Type B pancreatic cell (in vitro differentiated cells): ENCODE measurements at regions not wholly inside any gene's neighbourhood (a gene's known extent, or its start where the extent isn't known, plus 50 kb on each side); places are given as distances from the start of the nearest gene placed in this dataset.

Experiments
- DNase-seq: peaks from one replicate; pipeline ENCODE4 v3.0.0; 2021; ENCODE audit warnings: mixed read lengths; ENCODE audit not compliant: unreplicated experiment; ENCODE audit errors: extremely low spot score
- H3K27ac Mint-ChIP-seq: 2 replicates; pipeline ENCODE4 v1.8.0; 2021; ENCODE audit warnings: mild to moderate bottlenecking, mixed read lengths
- H3K27me3 Mint-ChIP-seq: 2 replicates; pipeline ENCODE4 v1.8.0; 2021; ENCODE audit warnings: mixed read lengths
- H3K36me3 Mint-ChIP-seq: 2 replicates; pipeline ENCODE4 v1.8.0; 2021; ENCODE audit warnings: mixed read lengths
- H3K4me1 Mint-ChIP-seq: one replicate; pipeline ENCODE4 v1.8.0; 2021; ENCODE audit warnings: mixed read lengths; ENCODE audit not compliant: unreplicated experiment
- H3K4me3 Mint-ChIP-seq: 2 replicates; pipeline ENCODE4 v1.8.0; 2021; ENCODE audit warnings: mild to moderate bottlenecking, mixed read lengths
- H3K9me3 Mint-ChIP-seq: 2 replicates; pipeline ENCODE4 v1.8.0; 2021; ENCODE audit warnings: mixed read lengths
- TF ChIP-seq, protein P1 (sequence below): fragments of 200-600 bp; sonication (generic); conservative IDR thresholded peaks from 2 replicates; pipeline ENCODE4 v1.5.0; 2021; ENCODE audit warnings: antibody characterized with exemption, mild to moderate bottlenecking

DNA sequence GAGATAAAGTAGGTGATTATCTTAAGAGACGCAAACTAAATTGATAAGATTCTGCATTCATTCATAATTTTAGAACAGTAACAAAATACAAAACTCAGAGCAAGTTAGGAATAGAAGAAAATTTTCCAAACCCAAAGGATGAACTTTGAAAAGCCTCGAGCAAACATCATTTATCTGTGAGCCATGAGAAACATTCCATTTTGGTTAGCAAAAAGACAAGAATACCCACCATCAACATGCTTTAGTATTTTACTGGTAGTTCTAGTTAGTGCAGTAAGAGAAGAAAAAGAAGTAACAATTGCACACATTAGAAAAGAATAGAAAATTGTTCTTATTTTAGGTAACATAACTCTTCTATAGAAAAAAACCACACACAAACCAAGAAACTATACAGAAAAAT is 291.3 kb upstream of the TCF4 start:
- no peak overlapping the region for H3K27ac Mint-ChIP-seq
- H3K4me1 Mint-ChIP-seq, result peaks cover 13% of the 10 kb centered on the region
- no peak for DNase-seq
- H3K27me3 Mint-ChIP-seq, result no peaks in the 10 kb centered on the region
- TF ChIP-seq, protein P1, sequence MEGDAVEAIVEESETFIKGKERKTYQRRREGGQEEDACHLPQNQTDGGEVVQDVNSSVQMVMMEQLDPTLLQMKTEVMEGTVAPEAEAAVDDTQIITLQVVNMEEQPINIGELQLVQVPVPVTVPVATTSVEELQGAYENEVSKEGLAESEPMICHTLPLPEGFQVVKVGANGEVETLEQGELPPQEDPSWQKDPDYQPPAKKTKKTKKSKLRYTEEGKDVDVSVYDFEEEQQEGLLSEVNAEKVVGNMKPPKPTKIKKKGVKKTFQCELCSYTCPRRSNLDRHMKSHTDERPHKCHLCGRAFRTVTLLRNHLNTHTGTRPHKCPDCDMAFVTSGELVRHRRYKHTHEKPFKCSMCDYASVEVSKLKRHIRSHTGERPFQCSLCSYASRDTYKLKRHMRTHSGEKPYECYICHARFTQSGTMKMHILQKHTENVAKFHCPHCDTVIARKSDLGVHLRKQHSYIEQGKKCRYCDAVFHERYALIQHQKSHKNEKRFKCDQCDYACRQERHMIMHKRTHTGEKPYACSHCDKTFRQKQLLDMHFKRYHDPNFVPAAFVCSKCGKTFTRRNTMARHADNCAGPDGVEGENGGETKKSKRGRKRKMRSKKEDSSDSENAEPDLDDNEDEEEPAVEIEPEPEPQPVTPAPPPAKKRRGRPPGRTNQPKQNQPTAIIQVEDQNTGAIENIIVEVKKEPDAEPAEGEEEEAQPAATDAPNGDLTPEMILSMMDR, result no peak
- peaks cover 7% of the 10 kb centered on the region for H3K9me3 Mint-ChIP-seq
- peaks cover 6% of the 10 kb centered on the region for H3K36me3 Mint-ChIP-seq
- no peak overlapping the region for H3K4me3 Mint-ChIP-seq

DNA sequence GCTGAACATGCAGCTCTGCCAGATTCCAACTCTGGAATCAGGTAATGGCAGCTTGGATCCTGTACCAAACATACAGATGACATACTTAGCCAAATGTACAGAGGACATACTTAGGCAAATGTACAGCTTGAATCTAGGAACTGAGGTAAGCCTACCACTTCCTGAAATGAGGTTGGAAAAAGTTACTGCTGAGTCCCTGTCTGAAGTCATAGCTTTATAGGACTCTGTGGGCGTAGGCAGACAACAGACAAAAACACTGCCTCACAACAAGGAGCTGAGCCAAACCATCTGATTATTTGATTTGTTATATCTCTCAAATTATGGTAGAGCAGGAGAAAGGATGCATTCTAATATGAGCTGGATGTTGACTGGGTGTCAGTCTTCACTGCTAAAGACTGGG is 290.2 kb upstream of the TCF4 start:
- no peaks in the 10 kb centered on the region for H3K27me3 Mint-ChIP-seq
- H3K9me3 Mint-ChIP-seq, result peaks cover 7% of the 10 kb centered on the region
- no peak overlapping the region for H3K4me3 Mint-ChIP-seq
- peaks cover 6% of the 10 kb centered on the region for H3K36me3 Mint-ChIP-seq
- TF ChIP-seq, protein P1, result no peak
- peaks cover 13% of the 10 kb centered on the region for H3K4me1 Mint-ChIP-seq
- DNase-seq, result no peak
- H3K27ac Mint-ChIP-seq, result no peak overlapping the region

DNA sequence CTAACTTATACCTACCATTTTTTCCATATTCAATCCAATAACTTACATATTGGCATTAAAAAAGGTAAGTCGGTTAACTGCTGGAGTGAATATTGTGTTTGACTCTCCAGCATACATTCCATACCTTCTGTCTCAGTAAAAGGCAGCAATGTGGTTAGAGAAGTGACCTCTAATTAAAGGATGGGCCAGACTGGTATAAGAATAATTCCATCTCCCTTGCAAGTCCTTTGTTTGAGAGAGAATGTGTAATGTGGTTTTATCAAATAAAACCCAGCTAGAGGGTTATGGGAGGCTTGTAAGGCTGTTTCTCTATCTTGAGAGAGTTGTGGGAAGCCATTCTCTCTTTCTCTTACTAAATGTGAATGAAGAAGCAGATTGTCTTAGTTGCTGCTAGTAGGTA is 289.3 kb upstream of the TCF4 start:
- Mint-ChIP-seq H3K4me3 (no peak overlapping the region), H3K27ac (no peak overlapping the region), H3K36me3 (peaks cover 6% of the 10 kb centered on the region), H3K4me1 (peaks cover 13% of the 10 kb centered on the region), H3K9me3 (peaks cover 6% of the 10 kb centered on the region), H3K27me3 (no peaks in the 10 kb centered on the region)
- DNase-seq, result no peak
- TF ChIP-seq, protein P1, result no peak

DNA sequence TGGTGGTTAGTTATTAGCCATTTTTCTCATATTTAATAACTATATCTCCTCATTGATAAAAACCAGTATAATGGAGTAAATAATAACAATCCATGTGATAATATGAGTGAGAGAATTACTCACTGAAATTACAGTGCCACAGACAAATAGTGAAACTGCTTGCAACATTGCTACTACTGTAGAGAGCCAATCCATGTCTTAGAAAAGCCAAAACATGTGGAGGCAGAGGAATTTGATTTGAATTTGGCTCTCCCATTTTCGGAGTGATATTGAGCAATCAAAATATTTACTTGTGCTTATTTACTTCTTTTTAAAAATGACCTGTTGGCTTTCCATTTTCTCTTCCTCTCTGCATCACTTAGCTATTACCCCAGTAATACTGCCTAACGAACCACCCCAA is 288.3 kb upstream of the TCF4 start:
- no peak overlapping the region for H3K4me3 Mint-ChIP-seq
- no peak for DNase-seq
- H3K27me3 Mint-ChIP-seq, result no peaks in the 10 kb centered on the region
- H3K4me1 Mint-ChIP-seq, result peaks cover 13% of the 10 kb centered on the region
- H3K27ac Mint-ChIP-seq, result no peak overlapping the region
- no peaks in the 10 kb centered on the region for H3K36me3 Mint-ChIP-seq
- no peaks in the 10 kb centered on the region for H3K9me3 Mint-ChIP-seq
- TF ChIP-seq, protein P1, result no peak

DNA sequence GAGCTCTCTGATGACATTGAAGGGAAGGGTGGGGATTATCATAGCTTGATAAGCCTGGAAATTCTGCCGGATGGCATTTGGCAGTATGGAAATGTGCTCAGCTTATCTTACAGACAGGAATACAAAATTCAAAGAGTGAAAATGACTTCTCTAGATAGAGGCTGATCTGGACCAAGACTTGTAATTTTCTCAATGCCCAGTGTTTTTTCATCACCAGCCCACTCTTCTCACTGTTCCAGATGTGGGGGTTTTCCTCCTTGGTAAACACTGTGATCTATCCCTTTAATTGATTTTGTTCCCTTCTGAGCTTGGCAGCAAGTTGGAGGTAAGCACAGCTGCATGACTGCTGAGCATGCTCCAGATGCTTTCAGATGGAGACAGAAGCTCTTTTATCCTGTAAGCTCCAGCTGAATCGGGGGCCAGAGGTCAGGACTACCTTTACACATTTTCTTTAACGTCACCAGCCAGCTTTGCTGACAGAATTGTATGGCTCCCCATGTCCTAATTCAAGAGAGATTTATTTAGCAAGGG is 287.4 kb upstream of the TCF4 start:
- Mint-ChIP-seq H3K4me3 (no peak overlapping the region), H3K27ac (no peak overlapping the region), H3K9me3 (no peaks in the 10 kb centered on the region), H3K4me1 (peaks cover 13% of the 10 kb centered on the region), H3K36me3 (no peaks in the 10 kb centered on the region), H3K27me3 (no peaks in the 10 kb centered on the region)
- TF ChIP-seq, protein P1, result no peak
- no peak for DNase-seq
